OCI-LY7 (cell line): ENCODE measurements at regions not wholly inside any gene's neighbourhood (a gene's known extent, or its start where the extent isn't known, plus 50 kb on each side); places are given as distances from the start of the nearest gene placed in this dataset.

Experiments
- BruUV-seq: library from RNA; stranded (reverse); fragments of 400-500 nt; replicated peaks from 2 replicates; lab custom pipeline; 2021; lab: Mats Ljungman, UMichigan
- CTCF ChIA-PET: fragments of 300-600 bp; sonication (Branson Sonifier 250); formaldehyde crosslinking; loops from one replicate; lab custom pipeline; 2022; ENCODE audit warnings: antibody characterized with exemption; ENCODE audit not compliant: unreplicated experiment; lab: Charles Lee
- POLR2A ChIA-PET: fragments of 300-600 bp; sonication (Branson Sonifier 250); formaldehyde crosslinking; loops from one replicate; lab custom pipeline; 2022; ENCODE audit warnings: antibody characterized with exemption; lab: Charles Lee
- DNase-seq: peaks from one replicate; pipeline ENCODE4 v3.0.0-alpha.2; 2015; ENCODE audit warnings: low spot score
- H2AFZ ChIP-seq: fragments of 200-600 bp; sonication (generic), shearing (Covaris generic); 2 replicates; pipeline ENCODE4 v1.6.1; 2014; ENCODE audit warnings: mild to moderate bottlenecking, antibody characterized with exemption, low read length, moderate library complexity
- H3K27ac ChIP-seq: fragments of 200-600 bp; sonication (generic); 2 replicates; pipeline ENCODE4 v1.5.1; 2014; ENCODE audit warnings: mixed run types, low read depth, mild to moderate bottlenecking, moderate library complexity, low read length, inconsistent platforms; ENCODE audit not compliant: poor library complexity, severe bottlenecking
- H3K36me3 ChIP-seq: fragments of 200-600 bp; sonication (generic); 2 replicates; pipeline ENCODE4 v1.6.1; 2014; ENCODE audit warnings: mild to moderate bottlenecking, antibody characterized with exemption, low read length, moderate library complexity, mixed read lengths; ENCODE audit not compliant: insufficient read depth
- H3K4me1 ChIP-seq: fragments of 200-600 bp; sonication (generic); 2 replicates; pipeline ENCODE4 v1.5.1; 2014; ENCODE audit warnings: mild to moderate bottlenecking, low read length; ENCODE audit not compliant: insufficient read depth, poor library complexity, severe bottlenecking
- H3K4me2 ChIP-seq: fragments of 200-600 bp; sonication (generic); 2 replicates; pipeline ENCODE4 v1.6.1; 2014; ENCODE audit warnings: mild to moderate bottlenecking, low read length
- H3K4me3 ChIP-seq: fragments of 200-600 bp; sonication (generic); 2 replicates; pipeline ENCODE4 v1.5.1; 2014; ENCODE audit warnings: mild to moderate bottlenecking, low read depth, low read length; ENCODE audit not compliant: poor library complexity, severe bottlenecking
- H3K79me2 ChIP-seq: fragments of 200-600 bp; sonication (generic); 2 replicates; pipeline ENCODE4 v1.6.1; 2016; ENCODE audit warnings: low read depth, mild to moderate bottlenecking, low read length, moderate library complexity, mixed read lengths; ENCODE audit not compliant: insufficient read depth
- H3K9me2 ChIP-seq: fragments of 200-600 bp; sonication (generic); 2 replicates; pipeline ENCODE4 v1.6.1; 2016; ENCODE audit warnings: mild to moderate bottlenecking, low read length, mixed read lengths; ENCODE audit not compliant: insufficient read depth
- H3K9me3 ChIP-seq: fragments of 200-600 bp; sonication (generic); 2 replicates; pipeline ENCODE4 v1.6.1; 2014; ENCODE audit warnings: mild to moderate bottlenecking, mixed run types, low read length, mixed read lengths
- H4K20me1 ChIP-seq: fragments of 200-600 bp; sonication (generic); 2 replicates; pipeline ENCODE4 v1.6.1; 2014; ENCODE audit warnings: mild to moderate bottlenecking, antibody characterized with exemption, low read length, moderate library complexity, mixed read lengths; ENCODE audit not compliant: insufficient read depth
- CTCF ChIP-seq: fragments of 200-600 bp; sonication (generic); conservative IDR thresholded peaks from 2 replicates; pipeline ENCODE4 v1.5.1; 2014; ENCODE audit warnings: mild to moderate bottlenecking, antibody characterized with exemption, low read length, moderate library complexity, mixed read lengths
- EZH2phosphoT487 ChIP-seq: fragments of 200-600 bp; sonication (generic); IDR thresholded peaks from 2 replicates; pipeline ENCODE4 v1.6.1; 2018; ENCODE audit warnings: low read depth, borderline replicate concordance, mild to moderate bottlenecking, mixed run types, antibody characterized with exemption, low read length, moderate library complexity, mixed read lengths
- intact Hi-C: fragments of 100-400 bp; cut with micrococcal nuclease; formaldehyde crosslinking; loops from one replicate; pipeline ENCODE4 v1.10.0; 2022; ENCODE audit not compliant: unreplicated experiment

- TF ChIP-seq EZH2phosphoT487 (no peak), CTCF (no peak)
- POLR2A ChIA-PET = interaction anchor here (1.3 kb wide), 1 partner anchor 15 kb away, joined by 4 read pairs; no protein-coding TSS in a partner anchor
Observed at GRCh38 chr2:137729305-137729704, 235.0 kb upstream of the HNMT start.

GRCh38 chr2:137737559-137737958 lies 226.7 kb upstream of the HNMT start:
- Histone ChIP-seq H3K36me3 (no peaks in the 10 kb centered on the region), H3K4me1 (no peaks in the 10 kb centered on the region), H3K79me2 (no peaks in the 10 kb centered on the region), H3K27ac (no peak overlapping the region), H4K20me1 (no peaks in the 10 kb centered on the region), H3K9me3 (no peaks in the 10 kb centered on the region), H3K4me3 (no peak overlapping the region), H3K4me2 (no peak overlapping the region), H2AFZ (no peak overlapping the region), H3K9me2 (no peaks in the 10 kb centered on the region)
- no TSS peak for BruUV-seq
- ChIA-PET CTCF (no interaction called here), POLR2A (no interaction called here)
- intact Hi-C loops = no loop called here
- no peak for TF ChIP-seq CTCF
- TF ChIP-seq EZH2phosphoT487 = no peak
- no peak for DNase-seq

More at GRCh38 chr2:137729305-137729704, 235.0 kb upstream of the HNMT start:
- CTCF ChIA-PET = no interaction called here
- H3K9me3 ChIP-seq = 0 out of 2 replicates have a peak, but pooled peaks cover 5% of the 10 kb centered on the region
- H3K4me2 ChIP-seq = no peak overlapping the region
- no TSS peak for BruUV-seq
- no peak overlapping the region for H3K27ac ChIP-seq
- H3K79me2 ChIP-seq = no peaks in the 10 kb centered on the region
- no peaks in the 10 kb centered on the region for H4K20me1 ChIP-seq
- intact Hi-C loops = no loop called here
- DNase-seq = no peak
- no peak overlapping the region for H3K4me3 ChIP-seq
- H3K36me3 ChIP-seq = no peaks in the 10 kb centered on the region
- H3K9me2 ChIP-seq = no peaks in the 10 kb centered on the region
- H3K4me1 ChIP-seq = no peaks in the 10 kb centered on the region
- H2AFZ ChIP-seq = no peak overlapping the region

GRCh38 chr2:137741784-137742362 lies 222.4 kb upstream of the HNMT start:
- DNase-seq = no peak
- POLR2A ChIA-PET = no interaction called here

More at GRCh38 chr2:137741784-137742362, 222.4 kb upstream of the HNMT start:
- H3K4me2 ChIP-seq = no peak overlapping the region
- no peak overlapping the region for H2AFZ ChIP-seq
- H3K36me3 ChIP-seq = no peaks in the 10 kb centered on the region
- H3K4me3 ChIP-seq = no peak overlapping the region
- intact Hi-C loops = no loop called here
- no peak for TF ChIP-seq CTCF
- no peak for TF ChIP-seq EZH2phosphoT487
- no peaks in the 10 kb centered on the region for H3K9me2 ChIP-seq
- H4K20me1 ChIP-seq = no peaks in the 10 kb centered on the region
- no peaks in the 10 kb centered on the region for H3K9me3 ChIP-seq
- no peak overlapping the region for H3K27ac ChIP-seq
- CTCF ChIA-PET = no interaction called here
- no peaks in the 10 kb centered on the region for H3K4me1 ChIP-seq
- no peaks in the 10 kb centered on the region for H3K79me2 ChIP-seq
- no TSS peak for BruUV-seq
